ENCODE measurements at regions not wholly inside any gene's neighbourhood (a gene's known extent, or its start where the extent isn't known, plus 50 kb on each side); places are given as distances from the start of the nearest gene placed in this dataset.
"Not testable (repeated sequence)": the region's sequence is repeated elsewhere in the genome, so short reads cannot be mapped to it uniquely, and the experiment has no call there.

GRCh38 chr3:189014526-189014925, 157.2 kb upstream of the TPRG1 start:
- in situ Hi-C loops (cut with HindIII; ENCODE audit: low pct_unique_long_range_greater_than_20kb, low sequenced_read_pairs): no loop called here
- BruUV-seq (replicated peaks): no TSS peak
- CTCF ChIA-PET: no interaction called here

GRCh38 chr3:189022576-189023466, 148.9 kb upstream of the TPRG1 start:
- intact Hi-C loops (cut with micrococcal nuclease; ENCODE audit: unreplicated experiment); POLR2A ChIA-PET; DNase-seq (ENCODE audit: low read depth, low spot score); H3K27ac ChIP-seq (ENCODE audit: low read length); H3K36me3 ChIP-seq (ENCODE audit: control insufficient read depth, insufficient read depth, low read length); H3K9me3 ChIP-seq (ENCODE audit: control insufficient read depth, insufficient read depth, low read depth, low read length); in situ Hi-C loops (cut with HindIII; ENCODE audit: low pct_unique_long_range_greater_than_20kb, low sequenced_read_pairs); CTCF ChIA-PET; H3K4me1 ChIP-seq (ENCODE audit: control insufficient read depth, insufficient read depth, low read length); BruUV-seq (replicated peaks); H3K27me3 ChIP-seq (ENCODE audit: control insufficient read depth, insufficient read depth, low read length); ATAC-seq: not testable (repeated sequence)
- H3K4me3 ChIP-seq (ENCODE audit: low read depth in 2 of 2, low read length in 2 of 2): peak overlapping the region; percentile 18 to 26; a peak in 3 of 4 replicates

More at GRCh38 chr3:189014526-189014925, 157.2 kb upstream of the TPRG1 start:
- no peak overlapping the region for H3K27ac ChIP-seq (ENCODE audit: low read length)
- no peaks in the 10 kb centered on the region for H3K4me1 ChIP-seq (ENCODE audit: control insufficient read depth, insufficient read depth, low read length)
- no peak for TF ChIP-seq CTCF (IDR thresholded peaks at IDR 0.05)
- no peak for TF ChIP-seq TCF7L2 (IDR thresholded peaks at IDR 0.05; ENCODE audit: low read depth, low read length)
- TF ChIP-seq REST (IDR thresholded peaks at IDR 0.05; ENCODE audit: insufficient read depth in 1 of 2, low read depth in 2 of 2, low read length in 1 of 2): no peak
- no peak for TF ChIP-seq SIN3A (IDR thresholded peaks at IDR 0.05; ENCODE audit: borderline replicate concordance, insufficient read depth, low read depth, low read length)
- TF ChIP-seq POLR2AphosphoS5 (IDR thresholded peaks at IDR 0.05; ENCODE audit: low read depth, low read length): no peak
- POLR2A ChIA-PET: no interaction called here
- H3K4me3 ChIP-seq (ENCODE audit: low read depth in 2 of 2, low read length in 2 of 2): no peak overlapping the region
- DNase-seq (ENCODE audit: low read depth, low spot score): no peak
- intact Hi-C loops (cut with micrococcal nuclease; ENCODE audit: unreplicated experiment): no loop called here
- no peak for ATAC-seq
- no peaks in the 10 kb centered on the region for H3K27me3 ChIP-seq (ENCODE audit: control insufficient read depth, insufficient read depth, low read length)
- H3K9me3 ChIP-seq (ENCODE audit: control insufficient read depth, insufficient read depth, low read depth, low read length): no peaks in the 10 kb centered on the region
- H3K36me3 ChIP-seq (ENCODE audit: control insufficient read depth, insufficient read depth, low read length): no peaks in the 10 kb centered on the region

- Histone ChIP-seq H3K9me3 (ENCODE audit: control insufficient read depth, insufficient read depth, low read depth, low read length) (no peaks in the 10 kb centered on the region), H3K27ac (ENCODE audit: low read length) (no peak overlapping the region), H3K36me3 (ENCODE audit: control insufficient read depth, insufficient read depth, low read length) (no peaks in the 10 kb centered on the region), H3K27me3 (ENCODE audit: control insufficient read depth, insufficient read depth, low read length) (no peaks in the 10 kb centered on the region), H3K4me3 (ENCODE audit: low read depth in 2 of 2, low read length in 2 of 2) (no peak overlapping the region), H3K4me1 (ENCODE audit: control insufficient read depth, insufficient read depth, low read length) (no peaks in the 10 kb centered on the region)
- ChIA-PET POLR2A (no interaction called here), CTCF (no interaction called here)
- TF ChIP-seq REST (IDR thresholded peaks at IDR 0.05; ENCODE audit: insufficient read depth in 1 of 2, low read depth in 2 of 2, low read length in 1 of 2): no peak
- TF ChIP-seq TCF7L2 (IDR thresholded peaks at IDR 0.05; ENCODE audit: low read depth, low read length): no peak
- no peak for TF ChIP-seq SIN3A (IDR thresholded peaks at IDR 0.05; ENCODE audit: borderline replicate concordance, insufficient read depth, low read depth, low read length)
- TF ChIP-seq CTCF (IDR thresholded peaks at IDR 0.05): no peak
- no peak for TF ChIP-seq POLR2AphosphoS5 (IDR thresholded peaks at IDR 0.05; ENCODE audit: low read depth, low read length)
- ATAC-seq: no peak
- in situ Hi-C loops (cut with HindIII; ENCODE audit: low pct_unique_long_range_greater_than_20kb, low sequenced_read_pairs): no loop called here
- DNase-seq (ENCODE audit: low read depth, low spot score): no peak
- intact Hi-C loops (cut with micrococcal nuclease; ENCODE audit: unreplicated experiment): no loop called here
- no TSS peak for BruUV-seq (replicated peaks)
These were observed 145.9 kb upstream of the TPRG1 start for GRCh38 chr3:189025866-189026265.
